ENCODE measurements at regions not wholly inside any gene's neighbourhood (a gene's known extent, or its start where the extent isn't known, plus 50 kb on each side); places are given as distances from the start of the nearest gene placed in this dataset.

DNA sequence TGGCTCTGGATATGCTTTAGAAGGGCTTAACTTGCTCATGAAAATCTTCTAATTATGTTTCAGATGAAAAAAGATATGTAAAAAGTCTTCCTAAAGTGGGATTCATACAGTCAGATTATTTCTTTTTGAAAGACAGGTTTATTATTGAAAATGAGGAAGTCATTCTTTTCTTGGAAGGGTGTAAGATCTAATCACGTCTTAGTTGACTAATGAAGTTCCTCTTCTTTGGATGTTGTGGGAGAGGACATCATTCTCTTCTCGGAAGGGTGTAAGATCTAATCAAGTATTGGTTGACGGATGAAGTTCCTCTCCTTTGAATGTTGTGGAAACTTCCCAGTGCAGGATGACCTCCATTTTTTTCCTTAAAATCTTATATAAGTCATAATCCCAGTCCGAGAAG, 74.9 kb downstream of the ALG10 start:
- Histone ChIP-seq H3K9me2 (no peaks in the 10 kb centered on the region), H3K4me3 (ENCODE audit: low read depth in 2 of 2, low read length in 1 of 2) (no peak overlapping the region), H4K20me1 (ENCODE audit: insufficient read depth) (no peaks in the 10 kb centered on the region), H2AFZ (ENCODE audit: low read depth) (no peak overlapping the region), H3K4me2 (no peak overlapping the region), H3K9me3 (no peaks in the 10 kb centered on the region), H3K27ac (ENCODE audit: low read depth in 2 of 2, low read length in 1 of 2) (no peak overlapping the region), H3K79me2 (ENCODE audit: insufficient read depth) (no peaks in the 10 kb centered on the region), H3K9ac (no peak overlapping the region), H3K36me3 (replicated peaks in 1 of 2; ENCODE audit: control insufficient read depth in 1 of 2, insufficient read depth in 2 of 2, low read length in 1 of 2) (no peaks in the 10 kb centered on the region), H3K4me1 (ENCODE audit: control insufficient read depth in 1 of 2, insufficient read depth in 2 of 2, low read depth in 1 of 2, low read length in 1 of 2) (no peaks in the 10 kb centered on the region), H3F3A (replicated peaks; ENCODE audit: insufficient read depth) (no peaks in the 10 kb centered on the region), H3K27me3 (ENCODE audit: insufficient read depth) (no peaks in the 10 kb centered on the region)
- TF ChIP-seq, protein P1, sequence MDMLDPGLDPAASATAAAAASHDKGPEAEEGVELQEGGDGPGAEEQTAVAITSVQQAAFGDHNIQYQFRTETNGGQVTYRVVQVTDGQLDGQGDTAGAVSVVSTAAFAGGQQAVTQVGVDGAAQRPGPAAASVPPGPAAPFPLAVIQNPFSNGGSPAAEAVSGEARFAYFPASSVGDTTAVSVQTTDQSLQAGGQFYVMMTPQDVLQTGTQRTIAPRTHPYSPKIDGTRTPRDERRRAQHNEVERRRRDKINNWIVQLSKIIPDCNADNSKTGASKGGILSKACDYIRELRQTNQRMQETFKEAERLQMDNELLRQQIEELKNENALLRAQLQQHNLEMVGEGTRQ (IDR thresholded peaks at IDR 0.05; ENCODE audit: borderline replicate concordance, low read depth, low read length) = no peak
- no peak for TF ChIP-seq JUND (IDR thresholded peaks at IDR 0.05)
- TF ChIP-seq, protein P2, sequence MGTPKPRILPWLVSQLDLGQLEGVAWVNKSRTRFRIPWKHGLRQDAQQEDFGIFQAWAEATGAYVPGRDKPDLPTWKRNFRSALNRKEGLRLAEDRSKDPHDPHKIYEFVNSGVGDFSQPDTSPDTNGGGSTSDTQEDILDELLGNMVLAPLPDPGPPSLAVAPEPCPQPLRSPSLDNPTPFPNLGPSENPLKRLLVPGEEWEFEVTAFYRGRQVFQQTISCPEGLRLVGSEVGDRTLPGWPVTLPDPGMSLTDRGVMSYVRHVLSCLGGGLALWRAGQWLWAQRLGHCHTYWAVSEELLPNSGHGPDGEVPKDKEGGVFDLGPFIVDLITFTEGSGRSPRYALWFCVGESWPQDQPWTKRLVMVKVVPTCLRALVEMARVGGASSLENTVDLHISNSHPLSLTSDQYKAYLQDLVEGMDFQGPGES (IDR thresholded peaks at IDR 0.05; ENCODE audit: low read depth, low read length) = no peak
- TF ChIP-seq, protein P3, sequence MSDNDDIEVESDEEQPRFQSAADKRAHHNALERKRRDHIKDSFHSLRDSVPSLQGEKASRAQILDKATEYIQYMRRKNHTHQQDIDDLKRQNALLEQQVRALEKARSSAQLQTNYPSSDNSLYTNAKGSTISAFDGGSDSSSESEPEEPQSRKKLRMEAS (IDR thresholded peaks at IDR 0.05; ENCODE audit: low read depth) = no peak
- no peak for TF ChIP-seq NFIC (IDR thresholded peaks at IDR 0.05; ENCODE audit: borderline replicate concordance)
- no peak for TF ChIP-seq TAF1 (IDR thresholded peaks at IDR 0.05; ENCODE audit: borderline replicate concordance, low read depth, low read length)
- TF ChIP-seq RXRA (IDR thresholded peaks at IDR 0.05; ENCODE audit: borderline replicate concordance, low read depth) = no peak
- TF ChIP-seq RAD21 (IDR thresholded peaks at IDR 0.05; ENCODE audit: low read length) = no peak
- no peak for TF ChIP-seq EP300 (IDR thresholded peaks at IDR 0.05; ENCODE audit: borderline replicate concordance in 1 of 2, low read depth in 1 of 2, low read length in 1 of 2)
- no peak for TF ChIP-seq ELF1 (IDR thresholded peaks at IDR 0.05)
- TF ChIP-seq POLR2AphosphoS5 (IDR thresholded peaks at IDR 0.05; ENCODE audit: low read depth, low read length) = no peak
- no peak for TF ChIP-seq YY1 (IDR thresholded peaks at IDR 0.05; ENCODE audit: low read depth)
- CTCF ChIA-PET = no interaction called here
- POLR2A ChIA-PET = no interaction called here
- no peak for DNase-seq
- WGBS (ENCODE audit: low lambda C conversion rate) = 3% methylated on average over 4 of the region's 4 CpGs

DNA sequence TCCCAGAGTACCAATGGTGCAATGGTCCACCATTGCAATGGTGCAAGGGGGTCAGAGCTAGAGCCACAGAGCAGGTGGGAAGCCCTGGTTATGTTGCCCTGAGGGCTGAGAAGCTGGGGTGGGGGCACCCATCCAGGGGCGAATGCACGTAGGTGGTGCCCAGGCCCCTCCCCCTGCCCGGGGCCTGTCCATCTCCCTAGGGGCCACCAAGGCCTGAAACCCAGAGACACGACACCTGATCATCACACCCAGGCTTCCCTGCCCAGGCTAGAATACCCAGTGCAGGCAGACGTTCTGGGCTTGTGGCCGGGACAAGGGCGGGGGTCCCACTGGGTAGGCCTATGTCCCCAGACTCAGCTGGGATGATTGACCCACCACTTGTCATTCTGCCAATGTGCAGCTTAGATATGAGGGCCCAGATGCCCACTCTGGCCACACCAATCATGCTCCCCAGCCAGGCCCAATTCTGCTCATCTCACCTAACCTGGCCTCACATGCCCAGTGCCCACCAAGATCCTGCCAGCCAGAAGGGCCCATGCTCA, 83.2 kb downstream of the ALG10 start:
- 0% methylated on average over 2 of the region's 7 CpGs for WGBS (ENCODE audit: low lambda C conversion rate)
- no peaks in the 10 kb centered on the region for H3K4me1 ChIP-seq (ENCODE audit: control insufficient read depth in 1 of 2, insufficient read depth in 2 of 2, low read depth in 1 of 2, low read length in 1 of 2)
- no peaks in the 10 kb centered on the region for H3K9me3 ChIP-seq
- H3K9ac ChIP-seq = no peak overlapping the region
- POLR2A ChIA-PET = interaction anchor here (0.5 kb wide), 1 partner anchor 57 kb away, joined by 3 read pairs; no protein-coding TSS in a partner anchor
- no peaks in the 10 kb centered on the region for H3F3A ChIP-seq (replicated peaks; ENCODE audit: insufficient read depth)
- no peak overlapping the region for H2AFZ ChIP-seq (ENCODE audit: low read depth)
- H3K9me2 ChIP-seq = no peaks in the 10 kb centered on the region
- H4K20me1 ChIP-seq (ENCODE audit: insufficient read depth) = no peaks in the 10 kb centered on the region
- CTCF ChIA-PET = interaction anchor here (2.3 kb wide), 1 partner anchor 17 kb away, joined by 10 read pairs; no protein-coding TSS in a partner anchor
- TF ChIP-seq POLR2AphosphoS5 (IDR thresholded peaks at IDR 0.05; ENCODE audit: low read depth, low read length) (no peak), ELF1 (IDR thresholded peaks at IDR 0.05) (no peak), TCF12 (IDR thresholded peaks at IDR 0.05) (no peak)
- TF ChIP-seq, protein P4, sequence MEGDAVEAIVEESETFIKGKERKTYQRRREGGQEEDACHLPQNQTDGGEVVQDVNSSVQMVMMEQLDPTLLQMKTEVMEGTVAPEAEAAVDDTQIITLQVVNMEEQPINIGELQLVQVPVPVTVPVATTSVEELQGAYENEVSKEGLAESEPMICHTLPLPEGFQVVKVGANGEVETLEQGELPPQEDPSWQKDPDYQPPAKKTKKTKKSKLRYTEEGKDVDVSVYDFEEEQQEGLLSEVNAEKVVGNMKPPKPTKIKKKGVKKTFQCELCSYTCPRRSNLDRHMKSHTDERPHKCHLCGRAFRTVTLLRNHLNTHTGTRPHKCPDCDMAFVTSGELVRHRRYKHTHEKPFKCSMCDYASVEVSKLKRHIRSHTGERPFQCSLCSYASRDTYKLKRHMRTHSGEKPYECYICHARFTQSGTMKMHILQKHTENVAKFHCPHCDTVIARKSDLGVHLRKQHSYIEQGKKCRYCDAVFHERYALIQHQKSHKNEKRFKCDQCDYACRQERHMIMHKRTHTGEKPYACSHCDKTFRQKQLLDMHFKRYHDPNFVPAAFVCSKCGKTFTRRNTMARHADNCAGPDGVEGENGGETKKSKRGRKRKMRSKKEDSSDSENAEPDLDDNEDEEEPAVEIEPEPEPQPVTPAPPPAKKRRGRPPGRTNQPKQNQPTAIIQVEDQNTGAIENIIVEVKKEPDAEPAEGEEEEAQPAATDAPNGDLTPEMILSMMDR (IDR thresholded peaks at IDR 0.05) = no peak
- TF ChIP-seq, protein P3 (IDR thresholded peaks at IDR 0.05; ENCODE audit: low read depth) = no peak
- TF ChIP-seq, protein P5, sequence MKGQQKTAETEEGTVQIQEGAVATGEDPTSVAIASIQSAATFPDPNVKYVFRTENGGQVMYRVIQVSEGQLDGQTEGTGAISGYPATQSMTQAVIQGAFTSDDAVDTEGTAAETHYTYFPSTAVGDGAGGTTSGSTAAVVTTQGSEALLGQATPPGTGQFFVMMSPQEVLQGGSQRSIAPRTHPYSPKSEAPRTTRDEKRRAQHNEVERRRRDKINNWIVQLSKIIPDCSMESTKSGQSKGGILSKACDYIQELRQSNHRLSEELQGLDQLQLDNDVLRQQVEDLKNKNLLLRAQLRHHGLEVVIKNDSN (IDR thresholded peaks at IDR 0.05; ENCODE audit: borderline replicate concordance, low read depth) = no peak
- TF ChIP-seq, protein P2 (IDR thresholded peaks at IDR 0.05; ENCODE audit: low read depth, low read length) = no peak
- TF ChIP-seq, protein P6, sequence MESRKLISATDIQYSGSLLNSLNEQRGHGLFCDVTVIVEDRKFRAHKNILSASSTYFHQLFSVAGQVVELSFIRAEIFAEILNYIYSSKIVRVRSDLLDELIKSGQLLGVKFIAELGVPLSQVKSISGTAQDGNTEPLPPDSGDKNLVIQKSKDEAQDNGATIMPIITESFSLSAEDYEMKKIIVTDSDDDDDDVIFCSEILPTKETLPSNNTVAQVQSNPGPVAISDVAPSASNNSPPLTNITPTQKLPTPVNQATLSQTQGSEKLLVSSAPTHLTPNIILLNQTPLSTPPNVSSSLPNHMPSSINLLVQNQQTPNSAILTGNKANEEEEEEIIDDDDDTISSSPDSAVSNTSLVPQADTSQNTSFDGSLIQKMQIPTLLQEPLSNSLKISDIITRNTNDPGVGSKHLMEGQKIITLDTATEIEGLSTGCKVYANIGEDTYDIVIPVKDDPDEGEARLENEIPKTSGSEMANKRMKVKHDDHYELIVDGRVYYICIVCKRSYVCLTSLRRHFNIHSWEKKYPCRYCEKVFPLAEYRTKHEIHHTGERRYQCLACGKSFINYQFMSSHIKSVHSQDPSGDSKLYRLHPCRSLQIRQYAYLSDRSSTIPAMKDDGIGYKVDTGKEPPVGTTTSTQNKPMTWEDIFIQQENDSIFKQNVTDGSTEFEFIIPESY (IDR thresholded peaks at IDR 0.05; ENCODE audit: borderline replicate concordance, low read depth) = no peak
- no peak overlapping the region for H3K4me3 ChIP-seq (ENCODE audit: low read depth in 2 of 2, low read length in 1 of 2)
- H3K27ac ChIP-seq (ENCODE audit: low read depth in 2 of 2, low read length in 1 of 2) = no peak overlapping the region
- H3K27me3 ChIP-seq (ENCODE audit: insufficient read depth) = peaks cover 30% of the 10 kb centered on the region
- no peak overlapping the region for H3K4me2 ChIP-seq
- no peaks in the 10 kb centered on the region for H3K36me3 ChIP-seq (replicated peaks in 1 of 2; ENCODE audit: control insufficient read depth in 1 of 2, insufficient read depth in 2 of 2, low read length in 1 of 2)
- DNase-seq = no peak
- H3K79me2 ChIP-seq (ENCODE audit: insufficient read depth) = no peaks in the 10 kb centered on the region
